GM23248 (cell line): ENCODE measurements at regions not wholly inside any gene's neighbourhood (a gene's known extent, or its start where the extent isn't known, plus 50 kb on each side); places are given as distances from the start of the nearest gene placed in this dataset.

Source experiments
- DNase-seq: peaks from one replicate; pipeline ENCODE4 v3.0.0-alpha.2; 2015
- H2AFZ ChIP-seq: fragments of 200-600 bp; sonication (generic); 2 replicates; pipeline ENCODE4 v1.6.1; 2016; ENCODE audit warnings: antibody characterized with exemption
- H3F3A ChIP-seq: fragments of 200-600 bp; sonication (generic); 2 replicates; pipeline ENCODE4 v1.6.1; 2016; ENCODE audit warnings: mild to moderate bottlenecking, antibody characterized with exemption, mixed run types; ENCODE audit not compliant: insufficient read depth
- H3K27ac ChIP-seq: fragments of 200-600 bp; sonication (generic); 2 replicates; pipeline ENCODE4 v1.5.1; 2016; ENCODE audit warnings: mild to moderate bottlenecking
- H3K27me3 ChIP-seq: fragments of 200-600 bp; sonication (generic); replicated peaks from 2 replicates; pipeline ENCODE4 v1.6.1; 2016; ENCODE audit warnings: mild to moderate bottlenecking; ENCODE audit not compliant: insufficient read depth
- H3K36me3 ChIP-seq: fragments of 200-600 bp; sonication (generic); 2 replicates; pipeline ENCODE4 v1.6.1; 2016; ENCODE audit warnings: low read depth, mild to moderate bottlenecking
- H3K4me1 ChIP-seq: fragments of 200-600 bp; sonication (generic); 2 replicates; pipeline ENCODE4 v1.6.1; 2016; ENCODE audit warnings: mild to moderate bottlenecking; ENCODE audit not compliant: insufficient read depth
- H3K4me2 ChIP-seq: fragments of 200-600 bp; sonication (generic); one replicate; pipeline ENCODE4 v1.6.1; 2016; ENCODE audit warnings: mild to moderate bottlenecking; ENCODE audit not compliant: unreplicated experiment
- H3K4me3 ChIP-seq: fragments of 200-600 bp; sonication (generic); 2 replicates; pipeline ENCODE4 v1.5.1; 2016; ENCODE audit warnings: mild to moderate bottlenecking
- H3K79me2 ChIP-seq: fragments of 200-600 bp; sonication (generic); 2 replicates; pipeline ENCODE4 v1.6.1; 2016; ENCODE audit warnings: mild to moderate bottlenecking; ENCODE audit not compliant: insufficient read depth
- H3K9ac ChIP-seq: fragments of 200-600 bp; sonication (generic); 2 replicates; pipeline ENCODE4 v1.6.1; 2016; ENCODE audit warnings: mild to moderate bottlenecking
- H3K9me2 ChIP-seq: fragments of 200-600 bp; sonication (generic); 2 replicates; pipeline ENCODE4 v1.6.1; 2016; ENCODE audit warnings: mixed run types, mild to moderate bottlenecking, moderate library complexity; ENCODE audit not compliant: insufficient read depth
- H3K9me3 ChIP-seq: fragments of 200-600 bp; sonication (generic); one replicate; pipeline ENCODE4 v1.6.1; 2017; ENCODE audit warnings: low read depth
- H4K20me1 ChIP-seq: fragments of 200-600 bp; sonication (generic); 2 replicates; pipeline ENCODE4 v1.6.0; 2016; ENCODE audit not compliant: insufficient read depth
- EZH2 ChIP-seq: fragments of 200-600 bp; sonication (generic); IDR thresholded peaks from 2 replicates; pipeline ENCODE4 v1.6.1; 2018; ENCODE audit warnings: antibody characterized with exemption, mild to moderate bottlenecking; ENCODE audit not compliant: insufficient read depth, poor library complexity, severe bottlenecking
- EZH2phosphoT487 ChIP-seq: fragments of 200-600 bp; sonication (generic); IDR thresholded peaks from 2 replicates; pipeline ENCODE4 v1.6.1; 2018; ENCODE audit warnings: antibody characterized with exemption, moderate library complexity, mild to moderate bottlenecking, low read depth; ENCODE audit not compliant: insufficient read depth
- WGBS, 2 experiments: methylation state at CpG; one replicate each; pipeline ENCODE4 v1.1.6; 2015 to 2017; ENCODE audit warnings: low lambda C conversion rate in 2 of 2, low coverage in 1 of 2; ENCODE audit errors: missing lambda C conversion rate in 2 of 2; 5-methylcytosine and 5-hydroxymethylcytosine counted together
- in situ Hi-C: fragments of 300-500 bp; cut with MboI; formaldehyde crosslinking; loops from 2 replicates; pipeline ENCODE4 v1.15.0; 2020

GRCh38 chr2:41940745-41941063 lies 107.1 kb upstream of the PKDCC start:
- H3K4me1 ChIP-seq, result peaks cover 11% of the 10 kb centered on the region
- H3K27ac ChIP-seq, result no peak overlapping the region
- no peaks in the 10 kb centered on the region; the same call in 1 of the 2 replicates for H3K27me3 ChIP-seq
- 72 to 100% methylated on average over 2 to 6 of the region's 6 CpGs for WGBS, 2 experiments
- TF ChIP-seq EZH2phosphoT487 (no peak), EZH2 (no peak)
- H3K9me2 ChIP-seq, result no peaks in the 10 kb centered on the region
- H4K20me1 ChIP-seq, result no peaks in the 10 kb centered on the region
- H2AFZ ChIP-seq, result no peak overlapping the region
- H3K79me2 ChIP-seq, result no peaks in the 10 kb centered on the region
- in situ Hi-C loops, result no loop called here
- H3K9ac ChIP-seq, result no peak overlapping the region
- H3K4me2 ChIP-seq, result no peak overlapping the region
- H3K4me3 ChIP-seq, result no peak overlapping the region
- H3F3A ChIP-seq, result peaks cover 9% of the 10 kb centered on the region
- no peak for DNase-seq
- no peaks in the 10 kb centered on the region for H3K9me3 ChIP-seq
- H3K36me3 ChIP-seq, result no peaks in the 10 kb centered on the region

GRCh38 chr2:41941831-41942230 lies 106.0 kb upstream of the PKDCC start:
- Histone ChIP-seq H4K20me1 (no peaks in the 10 kb centered on the region), H3K4me2 (no peak overlapping the region), H3K9ac (no peak overlapping the region), H3K27ac (no peak overlapping the region), H2AFZ (no peak overlapping the region), H3K36me3 (no peaks in the 10 kb centered on the region), H3K4me3 (no peak overlapping the region), H3K9me3 (no peaks in the 10 kb centered on the region), H3K79me2 (no peaks in the 10 kb centered on the region), H3F3A (peaks cover 8% of the 10 kb centered on the region), H3K9me2 (no peaks in the 10 kb centered on the region), H3K4me1 (peaks cover 11% of the 10 kb centered on the region), H3K27me3 (no peaks in the 10 kb centered on the region; the same call in 1 of the 2 replicates)
- in situ Hi-C loops, result no loop called here
- 76 to 78% methylated on average over 3 of the region's 3 CpGs for WGBS, 2 experiments
- DNase-seq, result no peak
- no peak for TF ChIP-seq EZH2
- no peak for TF ChIP-seq EZH2phosphoT487

- Histone ChIP-seq H3F3A (peaks cover 4% of the 10 kb centered on the region), H3K9me3 (no peaks in the 10 kb centered on the region), H2AFZ (no peak overlapping the region), H3K4me1 (peaks cover 7% of the 10 kb centered on the region), H4K20me1 (no peaks in the 10 kb centered on the region), H3K4me2 (no peak overlapping the region), H3K27me3 (no peaks in the 10 kb centered on the region; the same call in 1 of the 2 replicates), H3K9ac (no peak overlapping the region), H3K36me3 (no peaks in the 10 kb centered on the region), H3K9me2 (no peaks in the 10 kb centered on the region), H3K4me3 (no peak overlapping the region), H3K79me2 (no peaks in the 10 kb centered on the region), H3K27ac (no peak overlapping the region)
- in situ Hi-C loops, result no loop called here
- no peak for DNase-seq
- TF ChIP-seq EZH2, result no peak
- TF ChIP-seq EZH2phosphoT487, result no peak
Measured at GRCh38 chr2:41942278-41942677, 105.5 kb upstream of the PKDCC start.

GRCh38 chr2:41943159-41943558 lies 104.7 kb upstream of the PKDCC start:
- Histone ChIP-seq H3K27ac (no peak overlapping the region), H3K36me3 (no peaks in the 10 kb centered on the region), H3K4me3 (no peak overlapping the region), H2AFZ (no peak overlapping the region), H3K9me2 (no peaks in the 10 kb centered on the region), H3K27me3 (no peaks in the 10 kb centered on the region; the same call in 1 of the 2 replicates), H3K9me3 (no peaks in the 10 kb centered on the region), H4K20me1 (no peaks in the 10 kb centered on the region), H3F3A (no peaks in the 10 kb centered on the region), H3K9ac (no peak overlapping the region), H3K4me2 (no peak overlapping the region), H3K79me2 (no peaks in the 10 kb centered on the region), H3K4me1 (no peaks in the 10 kb centered on the region)
- TF ChIP-seq EZH2phosphoT487 (no peak), EZH2 (no peak)
- in situ Hi-C loops, result no loop called here
- 24 to 26% methylated on average over 1 of the region's 1 CpG for WGBS, 2 experiments
- no peak for DNase-seq

GRCh38 chr2:41944220-41944880 lies 103.5 kb upstream of the PKDCC start:
- in situ Hi-C loops, result no loop called here

More at GRCh38 chr2:41944220-41944880, 103.5 kb upstream of the PKDCC start:
- Histone ChIP-seq H3K36me3 (no peaks in the 10 kb centered on the region), H3K4me2 (no peak overlapping the region), H3K27me3 (no peaks in the 10 kb centered on the region; the same call in 1 of the 2 replicates), H3K4me1 (no peaks in the 10 kb centered on the region), H4K20me1 (no peaks in the 10 kb centered on the region), H3F3A (no peaks in the 10 kb centered on the region), H3K79me2 (no peaks in the 10 kb centered on the region), H3K9me3 (no peaks in the 10 kb centered on the region), H3K9me2 (no peaks in the 10 kb centered on the region), H3K27ac (no peak overlapping the region), H3K4me3 (no peak overlapping the region), H2AFZ (no peak overlapping the region), H3K9ac (no peak overlapping the region)
- no peak for DNase-seq
- TF ChIP-seq EZH2, result no peak
- TF ChIP-seq EZH2phosphoT487, result no peak
- 69 to 72% methylated on average over 9 of the region's 9 CpGs for WGBS, 2 experiments
